Peyer's patch (tissue), 4 donors: ENCODE measurements at regions not wholly inside any gene's neighbourhood (a gene's known extent, or its start where the extent isn't known, plus 50 kb on each side); places are given as distances from the start of the nearest gene placed in this dataset.

Experiments
- POLR2A ChIP-seq, 2 donors: fragments of 450-650 bp; IDR thresholded peaks; one replicate each; pipeline ENCODE4 v1.5.1; 2017; ENCODE audit warnings: antibody characterized with exemption in 2 of 2, mild to moderate bottlenecking in 2 of 2, moderate library complexity in 2 of 2
- TF ChIP-seq, protein P1 (sequence below), 6 experiments: fragments of 450-650 bp in 4 of 6; fragments of 200-600 bp in 2 of 6; sonication (generic) in 1 of 6; IDR thresholded peaks; one replicate each; pipeline ENCODE4 v1.5.1; 2017 to 2019; ENCODE audit warnings: antibody characterized with exemption in 6 of 6, mild to moderate bottlenecking in 3 of 6, moderate library complexity in 1 of 6

GRCh38 chr20:22689266-22689665 lies 104.9 kb upstream of the FOXA2 start:
- TF ChIP-seq, protein P1, sequence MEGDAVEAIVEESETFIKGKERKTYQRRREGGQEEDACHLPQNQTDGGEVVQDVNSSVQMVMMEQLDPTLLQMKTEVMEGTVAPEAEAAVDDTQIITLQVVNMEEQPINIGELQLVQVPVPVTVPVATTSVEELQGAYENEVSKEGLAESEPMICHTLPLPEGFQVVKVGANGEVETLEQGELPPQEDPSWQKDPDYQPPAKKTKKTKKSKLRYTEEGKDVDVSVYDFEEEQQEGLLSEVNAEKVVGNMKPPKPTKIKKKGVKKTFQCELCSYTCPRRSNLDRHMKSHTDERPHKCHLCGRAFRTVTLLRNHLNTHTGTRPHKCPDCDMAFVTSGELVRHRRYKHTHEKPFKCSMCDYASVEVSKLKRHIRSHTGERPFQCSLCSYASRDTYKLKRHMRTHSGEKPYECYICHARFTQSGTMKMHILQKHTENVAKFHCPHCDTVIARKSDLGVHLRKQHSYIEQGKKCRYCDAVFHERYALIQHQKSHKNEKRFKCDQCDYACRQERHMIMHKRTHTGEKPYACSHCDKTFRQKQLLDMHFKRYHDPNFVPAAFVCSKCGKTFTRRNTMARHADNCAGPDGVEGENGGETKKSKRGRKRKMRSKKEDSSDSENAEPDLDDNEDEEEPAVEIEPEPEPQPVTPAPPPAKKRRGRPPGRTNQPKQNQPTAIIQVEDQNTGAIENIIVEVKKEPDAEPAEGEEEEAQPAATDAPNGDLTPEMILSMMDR (IDR thresholded peaks at IDR 0.05) = no peak
- TF ChIP-seq POLR2A (IDR thresholded peaks at IDR 0.05) = no peak
